ENCODE measurements at regions not wholly inside any gene's neighbourhood (a gene's known extent, or its start where the extent isn't known, plus 50 kb on each side); places are given as distances from the start of the nearest gene placed in this dataset.
"Not testable (repeated sequence)": the region's sequence is repeated elsewhere in the genome, so short reads cannot be mapped to it uniquely, and the experiment has no call there.

DNA sequence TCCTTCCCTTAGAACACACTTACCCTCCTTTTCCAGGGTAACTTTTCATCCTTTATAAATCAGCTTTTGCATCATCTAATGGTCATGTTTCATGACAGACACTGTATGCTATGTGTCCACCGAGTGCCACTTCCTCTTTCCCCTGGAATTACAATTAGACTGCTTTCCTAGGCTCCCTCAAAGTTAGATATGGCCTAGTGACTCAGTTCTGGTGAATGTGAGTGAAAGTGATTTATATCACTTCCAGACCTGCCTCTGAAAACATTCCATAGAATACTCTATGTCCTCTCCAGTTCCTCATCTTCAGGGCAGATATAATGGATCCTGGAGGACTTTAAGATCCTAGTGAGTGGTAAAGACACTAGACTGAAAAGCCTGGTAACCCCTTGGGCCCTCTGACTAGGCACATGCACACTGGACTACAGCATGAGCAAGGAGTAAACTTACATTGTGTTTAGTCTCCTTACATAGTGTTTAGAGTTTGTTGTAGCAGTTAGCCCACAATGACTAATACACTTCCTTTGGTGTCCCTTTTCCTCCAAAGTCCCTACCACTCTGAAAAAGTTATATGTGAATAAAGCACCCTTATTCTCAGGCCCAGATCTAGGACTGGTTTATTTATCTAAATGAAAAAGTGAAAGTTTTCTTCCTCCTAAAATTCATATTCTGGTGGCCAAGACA, 59.3 kb downstream of the GPR88 start:
- no peak for DNase-seq

DNA sequence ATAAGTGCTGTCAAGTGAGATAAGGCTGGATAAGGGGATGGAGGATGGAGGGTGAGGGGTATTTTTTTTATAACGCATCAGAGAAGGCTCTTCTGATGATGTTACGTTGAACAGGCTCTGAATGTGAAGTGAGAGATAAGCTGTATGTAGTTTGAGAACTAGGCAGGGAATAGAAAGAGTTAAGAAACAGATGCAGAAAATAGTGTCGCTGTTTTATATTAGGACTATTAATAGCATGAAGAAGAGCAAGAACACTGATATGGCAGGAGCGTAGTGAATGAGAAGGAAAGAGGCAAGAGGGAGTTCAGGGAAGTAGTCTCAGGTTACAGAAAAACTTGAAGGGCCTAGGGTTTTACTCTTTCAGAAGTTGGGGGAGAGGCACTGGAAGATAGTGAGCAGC, 59.8 kb downstream of the GPR88 start:
- DNase-seq: no peak

DNA sequence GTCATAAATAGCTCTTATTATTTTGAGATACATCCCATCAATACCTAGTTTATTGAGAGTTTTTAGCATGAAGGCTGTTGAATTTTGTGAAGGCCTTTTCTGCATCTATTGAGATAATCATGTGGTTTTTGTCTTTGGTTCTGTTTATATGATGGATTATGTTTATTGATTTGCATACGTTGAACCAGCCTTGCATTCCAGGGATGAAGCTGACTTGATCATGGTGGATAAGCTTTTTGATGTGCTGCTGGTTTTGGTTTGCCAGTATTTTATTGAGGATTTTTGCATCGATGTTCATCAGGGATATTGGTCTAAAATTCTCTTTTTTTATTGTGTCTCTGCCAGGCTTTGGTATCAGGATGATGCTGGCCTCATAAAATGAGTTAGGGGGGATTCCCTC, 62.4 kb downstream of the GPR88 start:
- DNase-seq: not testable (repeated sequence)

- not testable (repeated sequence) for DNase-seq
These were observed 64.1 kb downstream of the GPR88 start for GRCh38 chr1:100602028-100602427.

DNA sequence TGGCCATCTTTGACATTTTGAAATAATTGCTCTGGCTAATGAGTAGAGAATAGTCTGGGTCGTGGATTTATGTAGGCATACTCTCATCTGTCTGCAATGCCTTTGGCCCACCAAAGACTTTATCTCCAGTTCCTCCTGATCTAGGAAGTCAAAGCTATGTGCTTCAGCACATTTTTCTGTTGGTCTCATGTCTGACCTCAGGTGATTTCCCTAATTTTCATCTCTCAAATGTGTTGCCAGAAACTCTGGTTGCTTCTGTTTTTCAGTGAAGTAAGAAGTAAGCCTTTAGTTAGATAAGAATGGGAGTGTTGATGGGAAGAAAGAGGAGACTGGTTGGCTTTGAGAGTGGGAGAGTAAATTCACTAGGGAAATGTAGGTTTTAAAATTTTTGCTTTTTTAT, 66.4 kb downstream of the GPR88 start:
- no peak for DNase-seq

GRCh38 chr1:100606438-100606837, 68.5 kb downstream of the GPR88 start:
- DNase-seq: peak in 16 of 51 donors; percentile 1 to 35 (median 4)

GRCh38 chr1:100607628-100608240, 69.8 kb downstream of the GPR88 start:
- DNase-seq: no peak

GRCh38 chr1:100609849-100610248, 71.9 kb downstream of the GPR88 start:
- no peak for DNase-seq

DNA sequence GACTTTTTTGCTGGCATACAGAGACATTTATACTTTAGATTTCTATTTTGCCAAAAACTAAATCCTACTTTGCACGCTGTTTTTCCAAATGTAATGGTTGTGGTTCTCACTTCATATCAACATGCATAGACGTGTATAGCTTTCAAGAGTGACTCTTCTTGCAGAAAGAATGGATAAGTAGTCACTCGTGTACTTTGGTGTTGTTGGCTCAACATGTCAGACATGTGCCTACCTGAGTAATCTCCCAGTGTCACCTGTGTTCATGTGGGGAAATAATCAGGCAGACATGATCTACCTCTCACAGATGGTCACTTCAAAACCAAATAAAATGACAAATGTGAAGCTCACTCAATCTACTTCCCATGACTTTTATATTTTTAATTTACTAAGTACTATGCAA, 73.1 kb downstream of the GPR88 start:
- no peak for DNase-seq

- no peak for DNase-seq
These were observed 74.6 kb downstream of the GPR88 start for GRCh38 chr1:100612540-100612939.

DNA sequence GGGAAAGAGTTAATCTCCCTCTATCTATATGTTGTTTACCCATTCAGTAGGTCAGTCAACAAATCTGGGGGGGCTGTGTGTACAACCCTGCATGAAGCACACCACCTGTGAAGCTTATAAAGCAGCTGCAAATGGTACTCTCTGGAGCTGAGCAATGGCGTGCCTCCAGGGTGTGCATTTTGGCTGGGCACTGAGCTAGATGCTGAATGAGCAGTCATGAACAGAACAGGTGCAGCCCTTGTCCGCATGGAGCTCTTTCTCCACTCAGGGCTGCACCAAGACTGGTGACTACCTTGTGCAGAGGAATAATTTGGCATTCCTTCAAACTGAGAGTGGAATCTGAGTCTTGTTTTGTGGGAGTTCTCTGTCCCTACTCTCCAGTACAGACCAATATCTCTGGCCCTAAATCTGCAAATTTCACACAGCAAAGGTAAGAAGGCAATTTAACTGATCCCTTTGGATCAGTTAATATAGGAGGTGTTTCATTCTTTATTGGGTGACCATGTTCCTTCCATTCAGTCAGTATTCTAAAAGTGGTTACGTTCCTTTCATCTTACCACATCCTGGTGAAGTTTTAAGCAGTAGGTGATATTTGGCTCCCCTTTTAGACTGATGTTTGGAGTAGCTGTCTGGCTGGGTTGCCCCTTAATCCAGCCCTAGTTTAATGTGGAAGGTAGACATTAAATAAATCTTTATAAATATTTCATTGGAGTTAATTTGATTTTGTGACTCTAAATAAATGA, 76.0 kb downstream of the GPR88 start:
- DNase-seq: no peak

- no peak for DNase-seq
These were observed 76.6 kb downstream of the GPR88 start for GRCh38 chr1:100614570-100614969.

GRCh38 chr1:100615686-100616085, 77.7 kb downstream of the GPR88 start:
- peak in 1 of 51 donors; percentile 52 for DNase-seq

- DNase-seq: peak in 1 of 51 donors; percentile 52
These were observed 78.2 kb downstream of the GPR88 start for GRCh38 chr1:100616121-100616621.

DNA sequence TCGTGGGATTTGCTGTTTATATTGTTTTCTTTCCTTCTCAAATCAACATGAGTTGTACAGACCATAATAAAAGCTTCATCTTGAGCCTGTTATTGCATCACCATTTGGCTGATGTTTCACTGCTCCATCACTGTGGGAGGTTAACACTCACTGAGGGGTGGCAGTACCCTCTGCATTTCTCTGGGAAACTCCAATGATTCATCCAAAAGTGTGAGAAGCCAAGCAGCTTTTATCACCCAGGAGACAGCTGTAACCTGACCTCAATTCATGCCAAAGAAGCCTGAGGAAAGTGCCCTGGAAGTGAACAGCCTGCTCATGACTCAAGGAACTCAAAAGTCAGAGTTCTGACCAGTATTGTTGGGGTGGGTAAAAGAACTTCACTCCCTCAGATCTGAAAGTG, 84.1 kb downstream of the GPR88 start:
- peak in 15 of 51 donors; percentile 1 to 63 (median 12) for DNase-seq

GRCh38 chr1:100622506-100622905, 84.6 kb downstream of the GPR88 start:
- no peak for DNase-seq

DNA sequence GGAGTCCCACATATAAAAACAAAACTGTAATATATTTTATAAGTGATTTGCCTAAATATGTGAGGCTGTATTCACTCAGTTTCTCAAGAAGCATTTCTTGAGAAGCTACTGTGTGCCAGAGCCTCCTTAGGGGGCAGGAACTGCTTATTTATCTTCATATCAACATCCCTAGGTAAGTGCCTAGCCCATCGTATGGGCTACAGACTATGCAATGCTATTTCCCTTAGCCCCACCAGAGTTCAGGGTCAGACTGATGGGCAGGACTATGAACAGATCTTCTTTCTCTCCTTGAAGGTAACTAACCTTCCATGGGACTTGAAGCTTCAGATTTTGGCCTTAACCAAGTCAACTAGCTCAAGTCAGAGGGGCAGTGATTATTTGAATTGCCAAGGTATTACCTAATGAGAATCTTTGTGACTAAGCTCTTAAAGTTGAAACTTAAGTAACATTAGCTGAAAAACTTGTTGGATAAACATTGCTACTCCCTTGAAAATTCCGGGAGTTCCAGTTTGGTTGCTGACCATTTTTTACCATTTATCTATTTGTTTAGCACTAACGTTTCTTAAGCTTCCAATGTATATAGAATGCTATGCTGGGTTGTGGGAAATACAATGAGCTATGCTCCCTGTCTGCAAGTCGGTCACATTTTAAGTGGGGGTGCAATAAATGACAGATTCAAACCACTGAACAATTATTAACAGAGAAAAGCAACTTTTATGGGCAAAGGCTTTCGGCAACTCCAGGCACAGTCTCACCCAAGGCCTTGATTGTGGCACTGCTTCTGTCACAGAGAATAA, 85.2 kb downstream of the GPR88 start:
- DNase-seq: no peak

DNA sequence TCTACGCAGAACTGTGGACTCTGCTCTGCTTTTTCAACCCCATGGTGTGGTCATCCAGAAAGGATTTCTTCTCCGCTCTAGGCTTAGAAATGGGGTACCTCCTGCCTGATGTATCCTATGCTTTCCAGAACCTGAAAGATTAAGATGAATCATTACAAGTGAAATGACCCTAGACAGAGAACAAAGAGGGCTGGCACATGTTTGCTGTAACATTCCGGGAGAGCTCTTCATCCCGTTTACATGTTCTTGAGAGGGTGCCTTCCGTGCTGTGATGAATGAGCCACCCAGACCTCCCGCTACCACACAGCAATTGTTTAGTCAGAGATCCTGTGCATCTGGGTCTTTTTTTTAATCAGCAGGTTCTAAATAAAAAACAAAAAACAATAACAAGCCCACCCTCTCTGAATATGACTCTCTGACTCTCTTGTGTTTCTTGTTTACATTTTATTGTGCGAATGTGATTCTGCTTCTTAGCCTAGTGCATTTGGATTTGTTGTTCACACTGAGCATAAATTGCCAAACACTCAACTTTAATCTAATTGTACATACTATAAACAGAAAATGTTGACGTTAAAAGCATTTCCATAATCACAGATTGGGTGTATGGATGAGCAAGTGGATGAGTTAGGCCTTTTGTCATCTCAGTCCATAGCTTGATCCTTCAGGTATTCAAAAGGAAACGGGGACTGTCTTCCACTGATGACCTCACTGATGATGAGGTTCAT, 87.1 kb downstream of the GPR88 start:
- DNase-seq: no peak

- no peak for DNase-seq
These were observed 88.5 kb downstream of the GPR88 start for GRCh38 chr1:100626397-100626796.

DNA sequence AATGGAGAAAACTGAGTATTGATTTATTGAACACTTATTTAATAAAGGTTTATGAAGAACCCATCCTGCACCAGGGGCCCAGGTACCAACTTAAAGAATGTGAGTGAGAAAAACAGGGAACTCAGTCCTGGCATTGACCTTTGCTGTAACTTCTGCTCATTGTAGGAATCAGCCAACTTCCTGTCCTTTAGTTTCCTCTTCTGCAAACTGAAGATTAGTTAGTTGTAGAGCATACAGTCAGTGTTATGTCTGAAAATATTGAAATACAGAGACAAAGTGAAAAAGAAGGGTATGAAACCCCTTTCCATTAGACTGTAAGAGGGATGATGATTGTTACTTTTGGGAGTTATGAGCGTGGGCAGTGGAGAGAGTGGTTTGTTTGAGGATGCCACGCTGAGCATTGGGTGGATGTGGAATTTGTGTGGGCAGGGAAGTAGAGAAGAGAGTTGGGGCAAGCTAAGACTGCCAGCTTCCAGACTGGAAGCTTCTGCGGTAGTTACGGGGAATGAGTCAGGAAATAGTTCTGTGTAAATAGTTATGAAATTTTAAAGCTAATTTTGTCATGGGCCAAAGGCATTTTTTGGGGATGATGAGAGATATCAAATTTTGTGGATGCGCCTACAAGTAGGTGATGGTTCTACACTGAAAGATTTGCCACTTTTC, 89.2 kb downstream of the GPR88 start:
- DNase-seq: no peak
